Erythroblast (primary cell): ENCODE measurements at regions not wholly inside any gene's neighbourhood (a gene's known extent, or its start where the extent isn't known, plus 50 kb on each side); places are given as distances from the start of the nearest gene placed in this dataset.

Experiments
- GATA1 ChIP-seq: IDR thresholded peaks from 2 replicates; pipeline ENCODE4 v1.6.1; 2011; ENCODE audit warnings: low read depth, mild to moderate bottlenecking, control low read depth, low read length, moderate library complexity
- POLR2A ChIP-seq: IDR thresholded peaks from 2 replicates; pipeline ENCODE4 v1.6.1; 2011; ENCODE audit warnings: mild to moderate bottlenecking, low read length

GRCh38 chr3:107103786-107104185, 273.5 kb upstream of the CCDC54 start:
- no peak for TF ChIP-seq POLR2A
- TF ChIP-seq GATA1: no peak
